Mesenchymal stem cell (in vitro differentiated cells and primary cell): ENCODE measurements at regions not wholly inside any gene's neighbourhood (a gene's known extent, or its start where the extent isn't known, plus 50 kb on each side); places are given as distances from the start of the nearest gene placed in this dataset.

Experiments
- DNase-seq: peaks from one replicate; pipeline ENCODE4 v3.0.0-alpha.2; 2013
- H2AFZ ChIP-seq: one replicate; pipeline ENCODE4 v1.6.1; 2013; ENCODE audit warnings: low read depth, mild to moderate bottlenecking, control low read depth, inconsistent platforms, low read length, moderate library complexity
- H2AK5ac ChIP-seq: 2 replicates; pipeline ENCODE4 v1.6.1; 2013; ENCODE audit warnings: low read length, moderate library complexity, mild to moderate bottlenecking, inconsistent platforms; ENCODE audit not compliant: severe bottlenecking
- H2BK120ac ChIP-seq: one replicate; pipeline ENCODE4 v1.6.1; 2013; ENCODE audit warnings: low read depth, mild to moderate bottlenecking, inconsistent platforms, low read length, moderate library complexity
- H2BK12ac ChIP-seq, 2 experiments: one replicate each; pipeline ENCODE4 v1.6.1; 2013; ENCODE audit warnings: inconsistent platforms in 2 of 2, low read length in 2 of 2, mild to moderate bottlenecking in 2 of 2, moderate library complexity in 2 of 2, control low read depth in 1 of 2
- H2BK15ac ChIP-seq: one replicate; pipeline ENCODE4 v1.6.1; 2013; ENCODE audit warnings: mild to moderate bottlenecking, low read depth, inconsistent platforms; ENCODE audit not compliant: poor library complexity, severe bottlenecking
- H2BK5ac ChIP-seq: 2 replicates; pipeline ENCODE4 v1.6.1; 2013; ENCODE audit warnings: low read depth, mild to moderate bottlenecking, low read length, control low read depth, inconsistent platforms; ENCODE audit not compliant: poor library complexity, severe bottlenecking
- H3K14ac ChIP-seq, 2 experiments: one replicate each; pipeline ENCODE4 v1.6.1; 2013; ENCODE audit warnings: inconsistent platforms in 2 of 2, low read length in 2 of 2, control low read depth in 1 of 2, mild to moderate bottlenecking in 1 of 2, moderate library complexity in 1 of 2
- H3K18ac ChIP-seq, 2 experiments: one replicate each; pipeline ENCODE4 v1.6.1; 2013; ENCODE audit warnings: inconsistent platforms in 2 of 2, low read length in 2 of 2, control low read depth in 1 of 2, low read depth in 1 of 2, mild to moderate bottlenecking in 1 of 2
- H3K23ac ChIP-seq, 2 experiments: one replicate each; pipeline ENCODE4 v1.6.1; 2013; ENCODE audit warnings: inconsistent platforms in 2 of 2, low read length in 2 of 2, mild to moderate bottlenecking in 2 of 2, moderate library complexity in 2 of 2, control low read depth in 1 of 2
- H3K27ac ChIP-seq: 2 replicates; pipeline ENCODE4 v1.5.1; 2013; ENCODE audit warnings: mild to moderate bottlenecking, moderate library complexity, low read length, control low read depth, inconsistent platforms; ENCODE audit not compliant: poor library complexity, severe bottlenecking
- H3K27me3 ChIP-seq, 2 experiments: 2 replicates each; pipeline versions ENCODE4 v1.6.1 to v1.7.0; 2013; ENCODE audit warnings: low read length in 2 of 2, mild to moderate bottlenecking in 2 of 2, moderate library complexity in 2 of 2, control low read depth in 1 of 2, inconsistent platforms in 1 of 2; ENCODE audit not compliant: control insufficient read depth in 1 of 2, insufficient read depth in 1 of 2
- H3K36me3 ChIP-seq, 2 experiments: 2 replicates each; pipeline versions ENCODE4 v1.6.1 to v1.7.0; 2013; ENCODE audit warnings: low read length in 2 of 2, control low read depth in 1 of 2, inconsistent platforms in 1 of 2, low read depth in 1 of 2, mild to moderate bottlenecking in 1 of 2; ENCODE audit not compliant: insufficient read depth in 2 of 2, control insufficient read depth in 1 of 2
- H3K4ac ChIP-seq, 2 experiments: one replicate each; pipeline ENCODE4 v1.6.1; 2013; ENCODE audit warnings: inconsistent platforms in 2 of 2, low read length in 2 of 2, mild to moderate bottlenecking in 2 of 2, moderate library complexity in 2 of 2, control low read depth in 1 of 2, low read depth in 1 of 2
- H3K4me1 ChIP-seq: 2 replicates; pipeline ENCODE4 v1.6.1; 2013; ENCODE audit warnings: low read depth, low read length, control low read depth; ENCODE audit not compliant: control insufficient read depth, insufficient read depth
- H3K4me2 ChIP-seq: 2 replicates; pipeline ENCODE4 v1.6.1; 2013; ENCODE audit warnings: low read length, mild to moderate bottlenecking, inconsistent platforms; ENCODE audit not compliant: poor library complexity, severe bottlenecking
- H3K4me3 ChIP-seq, 2 experiments: 2 replicates each; pipeline versions ENCODE4 v1.5.1 to v1.7.0; 2013; ENCODE audit warnings: low read length in 2 of 2, mild to moderate bottlenecking in 2 of 2, control low read depth in 1 of 2, low read depth in 1 of 2; ENCODE audit not compliant: insufficient read depth in 1 of 2
- H3K79me1 ChIP-seq: replicated peaks from 2 replicates; pipeline ENCODE4 v1.6.1; 2013; ENCODE audit warnings: mild to moderate bottlenecking, control low read depth, low read length, inconsistent platforms; ENCODE audit not compliant: poor library complexity, severe bottlenecking
- H3K9ac ChIP-seq: 2 replicates; pipeline ENCODE4 v1.7.0; 2013; ENCODE audit warnings: mild to moderate bottlenecking, low read length, moderate library complexity
- H3K9me3 ChIP-seq: 2 replicates; pipeline ENCODE4 v1.7.0; 2013; ENCODE audit warnings: mild to moderate bottlenecking, low read length; ENCODE audit not compliant: control insufficient read depth
- H4K8ac ChIP-seq: one replicate; pipeline ENCODE4 v1.6.1; 2013; ENCODE audit warnings: inconsistent platforms, mild to moderate bottlenecking, low read length, moderate library complexity
- H4K91ac ChIP-seq: one replicate; pipeline ENCODE4 v1.6.1; 2013; ENCODE audit warnings: mild to moderate bottlenecking, low read length, inconsistent platforms
- WGBS: methylation state at CpG from one replicate; pipeline ENCODE4 v1.1.7; 2013; ENCODE audit warnings: mixed read lengths; 5-methylcytosine and 5-hydroxymethylcytosine counted together

DNA sequence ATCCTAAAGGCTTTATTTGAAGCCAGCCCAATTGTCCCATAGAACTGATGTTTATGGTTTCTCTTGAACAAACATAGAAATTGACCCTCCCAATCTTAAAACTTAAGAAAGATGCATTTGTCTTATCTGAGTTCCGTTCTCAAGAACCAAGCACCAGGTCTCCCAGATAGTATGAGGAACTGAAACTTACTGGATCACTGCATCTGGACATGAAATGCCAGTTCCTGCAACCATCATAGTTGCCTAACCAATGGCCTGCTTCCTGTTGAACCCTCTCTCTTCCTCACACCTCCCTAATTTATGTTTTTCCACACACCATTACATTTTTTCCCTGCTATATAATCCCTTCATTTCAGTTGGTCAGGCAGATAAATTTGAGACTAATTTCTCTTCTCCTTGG lies 478.9 kb downstream of the HTR1A start:
- Histone ChIP-seq H2BK120ac (no peak overlapping the region), H3K4me3 (no peak overlapping the region), H3K23ac (no peak overlapping the region), H2BK5ac (no peak overlapping the region), H3K18ac (no peak overlapping the region), H3K4ac (no peak overlapping the region), H3K4me2 (no peak overlapping the region), H2BK12ac (no peak overlapping the region), H4K91ac (no peak overlapping the region), H3K9ac (no peak overlapping the region), H2AK5ac (no peak overlapping the region), H3K79me1 (no peaks in the 10 kb centered on the region), H3K36me3 (no peaks in the 10 kb centered on the region), H3K4me1 (no peaks in the 10 kb centered on the region), H2AFZ (no peak overlapping the region), H3K27ac (no peak overlapping the region), H3K27me3 (no peaks in the 10 kb centered on the region), H3K9me3 (peaks cover 9% of the 10 kb centered on the region), H3K14ac (no peak overlapping the region), H4K8ac (no peak overlapping the region), H2BK15ac (no peak overlapping the region)
- no peak for DNase-seq
- 85% methylated on average over 1 of the region's 1 CpG for WGBS

DNA sequence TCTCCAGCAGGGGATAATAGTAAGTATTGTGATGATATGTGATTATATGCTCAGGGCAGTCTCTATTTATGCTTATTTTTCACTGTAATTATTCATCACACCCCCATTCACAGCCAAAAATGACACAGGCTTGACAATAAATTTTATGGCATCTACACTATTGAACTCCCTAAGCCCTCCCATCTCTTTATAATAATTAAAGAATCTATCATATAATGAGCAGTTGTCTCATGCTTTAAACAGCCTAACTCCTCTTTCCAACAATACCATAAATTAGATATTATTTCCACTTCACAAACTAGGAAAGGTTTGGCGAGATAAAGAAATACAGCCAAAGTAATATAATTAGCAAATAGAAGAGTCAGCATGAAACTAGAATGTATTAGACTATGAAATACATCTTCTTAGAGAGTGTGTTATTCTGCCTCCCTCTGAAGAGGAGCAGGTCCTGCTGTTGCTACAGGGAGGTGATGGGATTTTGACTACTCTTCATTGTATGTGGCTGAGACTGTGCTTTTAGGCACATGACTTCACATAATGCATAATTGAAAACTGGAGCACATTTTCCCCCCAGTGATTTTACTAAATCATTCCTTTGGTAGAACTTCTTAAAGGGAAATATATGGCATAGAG lies 488.8 kb downstream of the HTR1A start:
- no peak overlapping the region for H2BK12ac ChIP-seq
- H3K27me3 ChIP-seq, result no peaks in the 10 kb centered on the region
- no peak overlapping the region for H2BK5ac ChIP-seq
- no peak overlapping the region for H2BK15ac ChIP-seq
- H3K27ac ChIP-seq, result no peak overlapping the region
- H3K18ac ChIP-seq, result no peak overlapping the region
- no peak overlapping the region for H2BK120ac ChIP-seq
- H3K4me2 ChIP-seq, result no peak overlapping the region
- no peak overlapping the region for H2AK5ac ChIP-seq
- H3K4me1 ChIP-seq, result no peaks in the 10 kb centered on the region
- no peak overlapping the region for H4K91ac ChIP-seq
- DNase-seq, result no peak
- no CpG with 5 or more reads among the region's 1 CpG for WGBS
- H3K4me3 ChIP-seq, result no peak overlapping the region
- no peak overlapping the region for H3K4ac ChIP-seq
- H3K23ac ChIP-seq, result no peak overlapping the region
- no peak overlapping the region for H3K9ac ChIP-seq
- H2AFZ ChIP-seq, result no peak overlapping the region
- no peaks in the 10 kb centered on the region for H3K36me3 ChIP-seq
- no peak overlapping the region for H4K8ac ChIP-seq
- H3K9me3 ChIP-seq, result no peaks in the 10 kb centered on the region
- no peak overlapping the region for H3K14ac ChIP-seq
- no peaks in the 10 kb centered on the region for H3K79me1 ChIP-seq

DNA sequence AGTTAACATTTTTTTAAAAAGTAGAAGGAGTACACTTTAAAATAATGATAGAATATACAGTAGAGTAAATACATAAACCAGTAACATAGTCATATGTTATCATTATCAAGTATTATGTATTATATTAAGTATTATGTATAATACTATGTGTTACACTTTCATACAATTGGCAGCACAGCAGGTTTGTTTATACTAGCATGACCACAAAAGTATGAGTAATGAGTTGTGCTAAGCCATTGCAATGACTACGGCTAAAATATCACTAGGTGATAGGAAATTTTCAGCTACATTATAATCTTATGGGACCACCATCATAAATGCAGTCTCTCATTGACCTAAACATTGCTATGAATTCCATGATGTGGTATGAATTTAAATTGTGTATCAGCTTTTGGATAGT lies 506.0 kb downstream of the HTR1A start:
- no peak overlapping the region for H2BK120ac ChIP-seq
- no peak overlapping the region for H3K23ac ChIP-seq
- H2BK12ac ChIP-seq, result no peak overlapping the region
- H3K27ac ChIP-seq, result no peak overlapping the region
- no peak overlapping the region for H3K18ac ChIP-seq
- H2AFZ ChIP-seq, result no peak overlapping the region
- no peak overlapping the region for H2AK5ac ChIP-seq
- H3K14ac ChIP-seq, result no peak overlapping the region
- peaks cover 1% of the 10 kb centered on the region for H3K4me1 ChIP-seq
- H3K4me3 ChIP-seq, result no peak overlapping the region
- WGBS, result 60% methylated on average over 1 of the region's 1 CpG
- no peak overlapping the region for H4K8ac ChIP-seq
- H4K91ac ChIP-seq, result no peak overlapping the region
- no peak overlapping the region for H3K4ac ChIP-seq
- no peak overlapping the region for H2BK15ac ChIP-seq
- peaks cover 4% of the 10 kb centered on the region for H3K9me3 ChIP-seq
- no peaks in the 10 kb centered on the region for H3K79me1 ChIP-seq
- H2BK5ac ChIP-seq, result no peak overlapping the region
- H3K4me2 ChIP-seq, result no peak overlapping the region
- no peak for DNase-seq
- no peaks in the 10 kb centered on the region for H3K27me3 ChIP-seq
- no peak overlapping the region for H3K9ac ChIP-seq
- H3K36me3 ChIP-seq, result no peaks in the 10 kb centered on the region

DNA sequence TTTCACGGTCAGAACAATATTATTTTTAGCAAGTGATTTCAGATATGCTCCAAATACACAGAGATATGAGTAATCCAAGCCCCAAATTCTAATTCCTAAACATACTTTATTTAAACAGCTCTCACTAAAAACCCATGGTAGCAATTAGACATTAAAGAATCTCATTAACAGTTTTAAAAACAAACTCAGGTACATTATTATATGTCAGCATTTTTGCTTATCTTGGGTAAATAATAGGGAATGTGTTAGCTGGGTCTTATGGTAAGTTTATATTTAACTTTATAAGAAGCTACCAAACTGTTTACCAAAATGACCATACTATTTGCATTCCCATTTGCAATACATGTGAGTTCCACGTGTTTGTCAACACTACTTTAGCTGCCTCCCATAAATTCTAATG lies 511.1 kb downstream of the HTR1A start:
- no peak overlapping the region for H3K18ac ChIP-seq
- no peak overlapping the region for H3K9ac ChIP-seq
- no peak overlapping the region for H2BK15ac ChIP-seq
- H3K23ac ChIP-seq, result no peak overlapping the region
- H3K27ac ChIP-seq, result no peak overlapping the region
- H3K27me3 ChIP-seq, result no peaks in the 10 kb centered on the region
- no peak overlapping the region for H2AFZ ChIP-seq
- H2BK120ac ChIP-seq, result no peak overlapping the region
- 0% methylated on average over 1 of the region's 2 CpGs for WGBS
- H3K4me1 ChIP-seq, result peaks cover 1% of the 10 kb centered on the region
- H3K9me3 ChIP-seq, result no peaks in the 10 kb centered on the region
- no peak overlapping the region for H3K4me3 ChIP-seq
- H4K8ac ChIP-seq, result no peak overlapping the region
- no peaks in the 10 kb centered on the region for H3K79me1 ChIP-seq
- no peaks in the 10 kb centered on the region for H3K36me3 ChIP-seq
- no peak overlapping the region for H4K91ac ChIP-seq
- no peak overlapping the region for H2BK12ac ChIP-seq
- no peak overlapping the region for H3K4me2 ChIP-seq
- H3K4ac ChIP-seq, result no peak overlapping the region
- H2AK5ac ChIP-seq, result no peak overlapping the region
- H3K14ac ChIP-seq, result no peak overlapping the region
- DNase-seq, result no peak
- no peak overlapping the region for H2BK5ac ChIP-seq
